Activated naive CD4-positive, alpha-beta T cell treated with anti-CD3 and anti-CD28 coated beads, Interleukin-2, amount 50 U/mL, for 16 hours (primary cell): ENCODE measurements at regions not wholly inside any gene's neighbourhood (a gene's known extent, or its start where the extent isn't known, plus 50 kb on each side); places are given as distances from the start of the nearest gene placed in this dataset.
A peak's percentile ranks its signal among the peaks of the same experiment; 100 is the strongest.

Experiments used
- DNase-seq: peaks from one replicate; pipeline ENCODE4 v3.0.0-alpha.2; 2020

DNA sequence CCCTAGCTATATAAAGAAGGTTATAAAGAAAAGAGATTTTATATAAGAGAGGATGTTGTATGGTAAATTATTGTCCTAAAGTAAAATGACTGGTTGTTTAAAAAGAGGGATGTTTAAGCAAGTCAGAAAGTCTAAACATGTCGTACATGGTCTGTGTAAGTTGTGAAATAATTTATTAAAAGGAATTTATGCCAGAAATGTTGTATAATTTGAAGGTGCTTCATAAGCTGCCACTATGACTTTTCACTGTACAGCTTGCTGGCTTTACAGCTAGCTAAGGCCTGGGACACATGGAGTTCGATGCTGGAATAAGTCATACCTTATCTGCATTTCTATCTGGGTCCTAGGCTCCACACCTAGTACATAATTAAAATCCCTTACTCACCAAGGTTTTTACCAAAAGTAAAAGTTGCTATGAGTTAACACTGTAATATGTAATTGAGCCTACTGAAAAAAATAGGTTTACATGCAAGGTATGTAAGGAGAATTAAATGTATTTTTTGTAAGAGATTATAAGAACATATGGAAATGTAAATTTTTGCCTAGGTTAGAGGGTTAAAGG lies 59.0 kb upstream of the EDEM3 start:
- no peak for DNase-seq

DNA sequence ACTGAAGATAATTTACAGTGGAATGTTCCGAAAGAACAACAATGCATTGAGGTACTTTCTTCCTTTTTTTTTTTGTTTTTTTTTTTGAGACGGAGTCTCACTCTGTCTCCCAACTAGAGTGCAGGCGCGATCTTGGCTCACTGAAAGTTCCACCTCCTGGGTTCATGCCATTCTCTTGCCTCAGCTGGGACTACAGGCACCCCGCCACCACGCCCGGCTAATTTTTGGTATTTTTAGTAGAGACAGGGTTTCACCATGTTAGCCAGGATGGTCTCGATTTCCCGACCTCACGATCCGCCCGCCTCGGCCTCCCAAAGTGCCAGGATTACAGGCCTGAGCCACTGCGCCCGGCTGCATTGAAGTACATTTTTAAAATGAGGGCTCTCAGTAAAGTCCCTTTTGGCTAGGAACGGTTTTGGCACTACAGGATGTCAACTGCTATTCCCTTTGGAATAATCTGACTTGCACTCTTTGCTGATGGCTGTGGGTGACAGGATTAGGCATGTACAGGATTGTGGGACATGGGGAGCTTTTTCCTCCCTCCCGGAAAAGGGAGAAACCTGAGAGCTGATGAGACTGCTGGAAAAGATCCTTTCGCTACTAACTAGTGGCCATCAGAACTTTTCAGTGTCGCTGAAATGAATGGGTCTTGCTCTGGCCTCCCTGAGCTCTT lies 56.9 kb upstream of the EDEM3 start:
- DNase-seq: no peak

DNA sequence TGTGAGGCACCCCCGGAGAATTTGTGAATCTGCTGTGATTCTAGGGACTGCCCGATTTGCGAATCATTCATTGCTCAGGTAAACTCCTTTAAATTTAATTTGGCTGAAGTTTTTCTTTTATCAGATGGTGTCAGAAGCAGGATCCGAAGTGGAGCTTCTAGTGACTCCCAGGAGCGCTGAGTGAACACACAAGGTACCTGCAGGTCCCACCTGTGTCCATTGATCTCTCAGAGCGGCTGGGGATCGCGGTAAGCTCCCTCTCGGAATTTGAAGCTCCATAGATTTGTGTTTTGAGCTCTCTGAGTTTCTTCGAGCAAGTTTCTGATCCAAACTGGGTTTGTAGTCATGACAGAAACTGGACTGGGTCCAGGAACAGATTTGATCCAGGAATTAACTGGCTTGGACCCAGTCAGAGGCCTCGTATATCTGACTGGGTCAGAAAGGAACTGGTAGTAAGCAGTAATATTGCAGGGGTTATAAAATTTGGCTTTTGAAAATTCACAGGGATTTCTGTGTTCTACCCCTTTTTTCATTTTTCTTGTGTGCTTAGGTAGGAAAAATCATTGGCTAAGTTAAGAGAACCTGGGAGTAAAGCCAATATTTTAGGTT lies 56.2 kb upstream of the EDEM3 start:
- no peak for DNase-seq

DNA sequence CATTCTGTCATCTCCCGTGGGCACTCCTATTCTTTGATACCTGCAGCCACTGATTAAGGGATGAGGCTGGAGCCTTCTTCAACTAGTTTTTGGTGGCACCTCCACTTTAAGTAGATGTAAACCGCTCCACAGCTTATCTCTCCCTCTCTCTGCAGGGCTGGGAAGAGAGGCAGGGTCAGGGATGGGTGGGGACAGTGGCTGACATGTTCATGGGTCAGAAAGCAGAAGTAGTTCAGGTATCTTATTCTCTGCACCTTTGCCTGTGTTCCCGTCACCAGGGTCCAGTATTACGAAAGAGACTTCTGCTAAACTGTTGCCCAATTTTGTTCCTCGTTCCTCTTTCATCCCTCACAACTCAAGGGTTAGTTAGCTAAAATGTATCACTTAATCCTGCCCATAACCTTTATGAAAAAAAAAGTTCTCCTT lies 51.7 kb upstream of the EDEM3 start:
- DNase-seq: no peak

DNA sequence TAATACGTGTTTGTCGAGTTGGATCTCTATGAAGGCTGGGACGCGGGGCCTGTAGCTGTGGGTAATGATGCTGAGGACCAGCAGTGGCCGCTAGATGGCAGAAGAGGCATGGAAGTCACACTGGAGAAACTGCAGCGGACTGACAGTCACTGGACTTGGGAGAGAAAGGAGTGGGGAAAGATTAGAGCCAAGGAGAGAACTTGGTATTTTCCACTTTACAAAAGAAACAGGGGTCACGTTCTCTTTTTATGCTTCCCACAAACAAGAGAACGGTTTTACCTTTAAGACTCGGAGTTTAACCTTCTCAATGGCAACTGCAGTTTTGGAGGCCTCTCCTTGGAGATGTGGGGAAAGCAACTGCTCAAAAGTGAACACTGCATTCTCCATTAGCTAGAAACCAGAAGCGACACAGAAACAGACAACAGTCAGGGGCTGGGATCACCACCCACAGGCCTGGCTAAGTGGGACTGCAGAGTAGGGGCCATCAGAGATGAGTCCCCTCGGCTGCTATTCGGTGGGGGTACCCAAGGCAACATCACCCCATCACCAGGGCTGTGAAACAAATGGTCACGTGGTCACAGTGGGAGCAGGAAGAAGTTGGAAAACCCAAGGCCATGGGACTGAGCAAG lies 51.1 kb upstream of the EDEM3 start:
- peak; percentile 78 for DNase-seq
